ENCODE measurements at regions not wholly inside any gene's neighbourhood (a gene's known extent, or its start where the extent isn't known, plus 50 kb on each side); places are given as distances from the start of the nearest gene placed in this dataset.

DNA sequence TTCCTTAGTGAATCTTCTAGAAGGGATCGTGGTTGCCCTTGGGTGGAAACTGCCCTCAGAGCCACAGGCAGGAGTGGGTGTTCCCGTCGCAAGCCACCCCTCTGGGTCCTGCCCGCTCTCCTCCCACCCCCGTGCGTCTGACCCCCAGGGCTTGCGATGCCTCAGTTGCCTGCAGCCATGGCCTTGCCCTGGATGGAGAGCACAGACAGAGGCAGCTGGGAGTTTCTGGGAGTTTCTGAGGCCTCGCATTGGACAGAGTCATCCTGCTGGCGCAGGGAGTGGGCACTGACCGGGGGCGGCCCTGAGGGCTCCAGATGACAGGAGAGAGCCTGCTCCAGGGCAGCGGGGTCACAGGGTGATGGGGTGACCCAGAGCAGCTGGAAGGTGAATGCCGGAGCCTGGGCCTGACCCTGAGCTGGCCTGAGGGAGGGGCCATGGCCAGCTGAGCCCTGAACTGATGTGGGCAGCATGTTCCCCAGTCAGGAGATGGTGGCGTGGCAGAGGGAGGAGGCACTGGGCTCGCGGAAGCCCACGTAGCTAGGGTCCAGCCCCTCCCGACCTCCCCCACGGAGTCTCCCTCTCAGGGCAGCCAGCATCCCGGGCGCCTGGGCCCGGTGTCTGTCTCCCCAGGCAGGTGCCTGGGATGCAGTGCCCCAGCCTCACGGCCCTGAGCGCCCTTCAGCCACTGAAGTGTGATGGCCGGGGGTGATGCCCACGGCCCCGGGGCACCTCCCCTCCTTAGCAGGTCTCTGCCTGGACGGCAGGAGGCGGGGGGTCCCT is 1236.2 kb downstream of the BRD1 start:
- no peak for TF ChIP-seq EZH2 (IDR thresholded peaks at IDR 0.05)
- TF ChIP-seq POLR2AphosphoS5 (IDR thresholded peaks at IDR 0.05; ENCODE audit: borderline replicate concordance, low read depth, low read length) = no peak
